K562 (cell line): ENCODE measurements at regions not wholly inside any gene's neighbourhood (a gene's known extent, or its start where the extent isn't known, plus 50 kb on each side); places are given as distances from the start of the nearest gene placed in this dataset.

Experiments
- ATAC-seq: fragments of 200-7000 bp; cut with Tn5 transposase; 3 replicates; pipeline ENCODE4 v1.9.1; 2020; ENCODE audit warnings: moderate library complexity
- BruUV-seq: library from RNA; stranded (reverse); fragments of 400-500 nt; replicated peaks from 2 replicates; lab custom pipeline; 2021; lab: Mats Ljungman, UMichigan
- CTCF ChIA-PET: fragments of 300-600 bp; formaldehyde crosslinking; extraction: SDS; loops from one replicate; lab custom pipeline; 2021; ENCODE audit warnings: low intra/inter-chr PET ratio; lab: Yijun Ruan, JAX
- POLR2A ChIA-PET: fragments of 300-600, 350-650 bp; sonication (Branson Sonifier 250); formaldehyde crosslinking; extraction: SDS; loops from one replicate; lab custom pipeline; 2021; ENCODE audit warnings: antibody characterized with exemption, inconsistent platforms; lab: Yijun Ruan, JAX
- DNase-seq, 4 experiments: peaks; one replicate each; pipeline versions ENCODE4 v3.0.0 to v3.0.0-alpha.2; 2011 to 2018; ENCODE audit warnings: low spot score in 3 of 4, mixed read lengths in 3 of 4; ENCODE audit errors: extremely low read depth in 1 of 4
- FAIRE-seq: peaks from 2 replicates; lab custom pipeline; 2011; peaks lifted over from hg19 to GRCh38; lab: Jason Lieb, UNC
- H2AFZ ChIP-seq: 2 replicates; pipeline ENCODE4 v1.6.0; 2011; ENCODE audit warnings: low read depth, low read length, control low read depth, inconsistent platforms
- H3K27ac ChIP-seq: fragments of 200-600 bp; 3 replicates; pipeline ENCODE4 v1.8.0; 2011; ENCODE audit warnings: low read depth, mild to moderate bottlenecking, control low read depth, inconsistent platforms, low read length, moderate library complexity, mixed read lengths; ENCODE audit errors: extremely low read depth
- H3K27me3 ChIP-seq, 2 experiments: fragments of 300-600 bp in 1 of 2; 2 replicates in 1 of 2; 3 replicates in 1 of 2; pipeline versions ENCODE4 v1.6.0 to v1.8.0; 2011; ENCODE audit warnings: inconsistent platforms in 2 of 2, low read length in 2 of 2, mild to moderate bottlenecking in 1 of 2, mixed read lengths in 1 of 2, moderate library complexity in 1 of 2; ENCODE audit not compliant: control insufficient read depth in 2 of 2, insufficient read depth in 2 of 2
- H3K36me3 ChIP-seq: fragments of 300-600 bp; 3 replicates; pipeline ENCODE4 v1.8.0; 2011; ENCODE audit warnings: mild to moderate bottlenecking, low read length, inconsistent platforms; ENCODE audit not compliant: control insufficient read depth, insufficient read depth
- H3K4me1 ChIP-seq, 2 experiments: fragments of 200-600 bp in 1 of 2; replicated peaks in 1 of 2; 2 replicates in 1 of 2; 3 replicates in 1 of 2; pipeline versions ENCODE4 v1.5.1 to v1.8.0; 2011; ENCODE audit warnings: inconsistent platforms in 2 of 2, low read length in 2 of 2, mild to moderate bottlenecking in 1 of 2, mixed read lengths in 1 of 2, moderate library complexity in 1 of 2; ENCODE audit not compliant: control insufficient read depth in 2 of 2, insufficient read depth in 2 of 2
- H3K4me2 ChIP-seq: 2 replicates; pipeline ENCODE4 v1.6.1; 2011; ENCODE audit warnings: low read length, control low read depth, inconsistent platforms, mixed read lengths; ENCODE audit not compliant: insufficient read depth
- H3K4me3 ChIP-seq: fragments of 200-600 bp; sonication (generic), shearing (Covaris generic); 2 replicates; pipeline ENCODE4 v1.5.1; 2016; ENCODE audit warnings: control low read depth, inconsistent platforms
- H3K79me2 ChIP-seq: fragments of 200-600 bp; 3 replicates; pipeline ENCODE4 v1.8.0; 2011; ENCODE audit warnings: low read length, inconsistent platforms; ENCODE audit not compliant: control insufficient read depth, insufficient read depth
- H3K9ac ChIP-seq, 2 experiments: 2 replicates each; pipeline versions ENCODE4 v1.6.0 to v1.6.1; 2011; ENCODE audit warnings: low read depth in 2 of 2, low read length in 2 of 2, control low read depth in 1 of 2, inconsistent platforms in 1 of 2, mild to moderate bottlenecking in 1 of 2, mixed read lengths in 1 of 2; ENCODE audit not compliant: insufficient read depth in 1 of 2
- H3K9me1 ChIP-seq: one replicate; pipeline ENCODE4 v1.6.0; 2011; ENCODE audit warnings: inconsistent platforms, mild to moderate bottlenecking, low read length, moderate library complexity; ENCODE audit not compliant: control insufficient read depth, insufficient read depth
- H3K9me3 ChIP-seq: replicated peaks from 2 replicates; pipeline ENCODE4 v1.5.1; 2011; ENCODE audit warnings: low read depth, low read length, inconsistent platforms; ENCODE audit not compliant: control insufficient read depth, insufficient read depth
- H4K20me1 ChIP-seq: replicated peaks from 2 replicates; pipeline ENCODE4 v1.6.1; 2011; ENCODE audit warnings: low read length, inconsistent platforms, mixed read lengths; ENCODE audit not compliant: control insufficient read depth, insufficient read depth
- MED1 ChIP-seq: sonication (generic); formaldehyde crosslinking; IDR thresholded peaks from 2 replicates; pipeline ENCODE4 v1.8.1; 2023; ENCODE audit warnings: missing genetic modification reagents, borderline replicate concordance
- ZFX ChIP-seq: sonication (generic); formaldehyde crosslinking; IDR thresholded peaks from 2 replicates; pipeline ENCODE4 v1.8.0; 2022; ENCODE audit warnings: mild to moderate bottlenecking, missing genetic modification reagents, moderate library complexity
- ZNF165 ChIP-seq: fragments of 250-450 bp; sonication (Bioruptor Pico); IDR thresholded peaks from 2 replicates; pipeline ENCODE4 v1.4.0; 2020; ENCODE audit warnings: borderline replicate concordance
- WGBS: fragments of 100-300 bp; shearing (Covaris generic); methylation state at CpG from one replicate; pipeline ENCODE4 v1.1.6; 2016; ENCODE audit warnings: low coverage, mixed read lengths; ENCODE audit not compliant: insufficient coverage; ENCODE audit errors: missing lambda C conversion rate; 5-methylcytosine and 5-hydroxymethylcytosine counted together
- in situ Hi-C: fragments of 300-500 bp; cut with MboI; formaldehyde crosslinking; loops from 4 replicates; pipeline ENCODE4 v1.15.0; 2018; ENCODE audit warnings: inconsistent platforms, mixed read lengths
- intact Hi-C: fragments of 100-400 bp; cut with micrococcal nuclease; formaldehyde crosslinking; loops from 2 replicates; pipeline ENCODE4 v1.14.2; 2022

- H3K9me3 ChIP-seq, result no peaks in the 10 kb centered on the region
- H3K4me1 ChIP-seq, result no peaks in the 10 kb centered on the region
- no peaks in the 10 kb centered on the region for H4K20me1 ChIP-seq
- ChIA-PET CTCF (no interaction called here), POLR2A (no interaction called here)
- WGBS, result 0% methylated on average over 3 of the region's 3 CpGs
- intact Hi-C loops, result no loop called here
- no peak overlapping the region for H3K9ac ChIP-seq
- no peak overlapping the region for H3K4me3 ChIP-seq
- no peak overlapping the region for H3K27ac ChIP-seq
- H2AFZ ChIP-seq, result no peak overlapping the region
- no peaks in the 10 kb centered on the region for H3K36me3 ChIP-seq
- no peaks in the 10 kb centered on the region for H3K79me2 ChIP-seq
- no peaks in the 10 kb centered on the region for H3K27me3 ChIP-seq
- no peak overlapping the region for H3K4me2 ChIP-seq
- no peak for DNase-seq
- no peaks in the 10 kb centered on the region for H3K9me1 ChIP-seq
- no peak for TF ChIP-seq MED1 (CRISPR knock-in tag)
- TF ChIP-seq ZFX (CRISPR knock-in tag), result 0 out of 2 replicates have a peak, but pooled peaks have one; percentile 12
- TF ChIP-seq, all 486 proteins: peak for 1
- in situ Hi-C loops, result no loop called here
- no TSS peak for BruUV-seq
- no peak for ATAC-seq
- FAIRE-seq, result no peak
Measured at GRCh38 chr4:187393531-187394344, 601.8 kb upstream of the ZFP42 start.

- Histone ChIP-seq H3K79me2 (no peaks in the 10 kb centered on the region), H4K20me1 (no peaks in the 10 kb centered on the region), H2AFZ (no peak overlapping the region), H3K4me1 (no peaks in the 10 kb centered on the region), H3K9me1 (no peaks in the 10 kb centered on the region), H3K4me3 (no peak overlapping the region), H3K9ac (no peak overlapping the region), H3K9me3 (no peaks in the 10 kb centered on the region), H3K36me3 (no peaks in the 10 kb centered on the region), H3K27me3 (no peaks in the 10 kb centered on the region), H3K27ac (no peak overlapping the region), H3K4me2 (no peak overlapping the region)
- no TSS peak for BruUV-seq
- no peak for ATAC-seq
- ChIA-PET CTCF (no interaction called here), POLR2A (no interaction called here)
- WGBS, result 4% methylated on average over 6 of the region's 6 CpGs
- DNase-seq, result no peak
- no peak for FAIRE-seq
- in situ Hi-C loops, result no loop called here
- intact Hi-C loops, result no loop called here
- TF ChIP-seq ZNF165 (CRISPR knock-in tag), result no peak
Measured at GRCh38 chr4:187396106-187396505, 599.5 kb upstream of the ZFP42 start.
